ENCODE measurements at regions not wholly inside any gene's neighbourhood (a gene's known extent, or its start where the extent isn't known, plus 50 kb on each side); places are given as distances from the start of the nearest gene placed in this dataset.
"Not testable (repeated sequence)": the region's sequence is repeated elsewhere in the genome, so short reads cannot be mapped to it uniquely, and the experiment has no call there.

DNA sequence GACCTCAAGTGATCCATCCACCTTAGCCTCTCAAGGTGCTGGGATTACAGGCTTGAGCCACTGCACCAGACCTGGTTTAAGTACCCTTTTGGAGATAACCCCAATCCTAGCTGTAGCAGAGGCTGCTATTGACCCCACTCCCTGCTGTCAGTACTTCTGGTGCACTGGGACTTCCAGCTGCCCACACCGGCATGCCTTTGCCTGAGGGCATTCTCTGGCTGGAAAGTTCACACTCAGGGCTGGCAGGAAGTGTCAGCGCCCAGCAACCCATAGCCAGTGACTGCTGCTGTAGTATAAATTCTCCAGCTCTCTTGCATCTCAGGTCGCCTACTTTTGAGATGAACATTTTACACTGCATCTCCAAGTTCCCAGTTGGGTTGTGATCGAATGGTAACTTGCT is 75.3 kb downstream of the UTRN start:
- no peak for DNase-seq

DNA sequence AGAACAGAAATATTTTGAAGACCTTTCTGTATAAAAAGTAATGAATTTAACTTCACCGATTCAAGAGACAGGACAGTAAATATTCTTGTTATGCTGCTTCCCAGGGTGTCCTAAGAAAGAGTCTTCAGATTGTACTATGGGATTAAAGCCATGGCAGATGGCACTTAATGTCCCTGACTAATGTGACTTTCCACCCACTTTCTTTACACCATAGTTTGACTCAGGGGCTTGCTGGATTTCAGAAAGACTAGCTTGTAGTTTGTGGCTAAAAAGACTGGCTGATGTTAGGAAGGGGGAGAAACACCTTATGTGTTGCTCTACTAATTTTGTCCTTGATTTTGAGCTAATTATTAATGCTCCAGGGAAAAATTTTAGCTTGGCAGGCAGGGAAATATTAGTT is 75.9 kb downstream of the UTRN start:
- no peak for DNase-seq

DNA sequence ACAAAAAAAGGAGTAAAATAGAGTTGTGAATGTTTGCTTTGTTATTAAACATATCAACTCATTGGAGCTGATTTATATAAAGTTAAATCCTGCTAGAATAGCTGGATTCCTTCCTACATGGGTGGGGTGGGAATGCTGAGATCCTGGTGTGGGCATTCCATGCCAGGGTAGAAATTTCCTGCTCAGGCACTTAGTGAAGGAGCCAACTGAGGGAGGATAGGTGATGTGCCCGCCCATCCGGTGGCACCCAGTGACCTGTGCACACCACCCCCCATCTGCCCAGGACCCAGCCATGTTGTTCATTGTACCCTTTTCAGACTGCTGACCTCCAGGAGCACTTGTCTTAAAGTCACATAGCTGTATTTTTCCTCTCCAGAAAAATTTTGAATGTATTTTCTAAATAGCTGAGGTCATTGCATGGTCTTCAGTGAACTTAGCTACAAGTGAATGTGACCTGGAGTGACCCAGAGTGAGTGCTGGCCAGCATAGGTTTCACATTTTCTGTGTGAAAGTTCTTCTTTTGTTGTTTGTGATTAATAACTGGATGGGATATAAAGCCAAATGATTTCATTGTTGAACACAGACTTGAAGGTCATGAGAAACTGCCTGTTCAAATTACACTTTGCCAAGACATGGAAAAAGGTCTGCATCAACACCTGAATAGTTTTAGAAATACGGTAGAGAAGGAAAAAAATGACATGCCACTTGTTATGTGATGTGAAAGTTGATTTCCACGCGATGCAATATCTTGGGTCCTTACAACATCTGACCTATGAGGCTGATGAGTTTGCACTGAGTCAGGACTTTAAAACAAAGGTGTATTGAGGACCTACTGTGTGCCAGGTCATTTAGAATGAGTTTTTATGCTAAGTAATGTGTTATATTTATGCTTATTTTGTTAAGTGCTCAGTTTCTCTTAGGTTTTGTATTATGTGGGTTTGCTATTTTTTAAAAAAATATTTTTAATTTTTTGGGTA is 77.2 kb downstream of the UTRN start:
- DNase-seq: no peak

DNA sequence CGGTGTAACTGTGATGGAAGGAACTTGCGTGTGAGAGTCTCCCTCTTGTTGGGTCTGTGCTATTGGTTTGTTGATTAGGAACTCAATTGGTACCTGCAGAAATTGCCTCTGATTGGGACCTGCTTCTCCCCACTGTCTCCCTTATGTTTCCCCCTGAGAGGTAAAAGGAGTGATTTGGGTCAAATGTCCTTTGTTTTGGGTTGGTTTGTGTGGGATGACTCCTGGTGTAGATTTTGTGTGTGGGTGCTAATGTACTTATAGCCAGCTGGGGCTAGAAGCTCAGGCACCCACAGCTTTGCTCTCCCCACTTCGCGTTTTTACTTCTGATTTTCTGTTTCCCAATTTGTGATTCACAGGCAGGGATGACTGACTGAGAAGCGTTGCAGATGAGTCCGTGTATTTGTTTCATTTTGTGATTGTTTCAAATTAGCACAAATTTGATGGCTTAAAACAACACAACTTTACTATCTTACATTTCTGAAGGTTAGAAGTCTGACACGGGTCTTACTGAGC is 79.1 kb downstream of the UTRN start:
- no peak for DNase-seq

DNA sequence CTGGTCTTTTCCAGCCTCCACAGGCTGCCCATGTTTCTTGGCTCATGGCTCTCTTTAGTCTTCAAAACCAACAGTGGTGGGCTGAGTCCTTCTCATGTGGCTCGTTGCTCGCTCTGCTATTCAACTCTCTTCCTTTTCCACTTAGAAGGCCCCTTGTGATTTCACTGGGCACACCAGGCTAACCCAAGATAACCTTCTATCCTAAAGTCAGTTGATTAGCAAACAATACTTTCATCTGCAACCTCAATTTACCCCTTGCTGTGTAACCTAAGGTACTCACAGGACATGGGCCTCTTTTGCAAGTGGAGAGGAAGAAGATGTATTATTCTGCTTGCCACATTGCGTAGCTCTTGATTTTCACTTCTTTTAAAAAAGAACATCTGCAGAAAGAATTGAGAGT is 79.6 kb downstream of the UTRN start:
- DNase-seq: no peak

DNA sequence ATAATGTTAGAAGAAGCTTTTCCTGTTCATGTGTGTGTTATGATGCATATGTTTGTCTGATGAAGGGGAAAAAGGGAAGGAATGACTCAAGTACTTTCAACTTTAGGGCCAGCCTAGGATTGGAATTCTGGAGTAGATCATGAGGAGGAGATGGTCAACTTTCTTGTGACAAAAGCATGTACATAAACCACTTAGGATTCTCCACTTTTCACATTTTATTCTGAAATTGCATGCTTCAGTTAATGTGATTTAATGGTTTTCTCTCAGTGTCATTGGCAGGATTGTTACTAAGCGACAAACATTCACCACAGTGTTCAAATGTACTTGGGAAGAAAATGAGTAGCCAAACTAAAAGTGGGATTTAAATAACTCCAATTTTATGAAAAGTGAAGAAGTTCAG is 80.1 kb downstream of the UTRN start:
- DNase-seq: no peak

DNA sequence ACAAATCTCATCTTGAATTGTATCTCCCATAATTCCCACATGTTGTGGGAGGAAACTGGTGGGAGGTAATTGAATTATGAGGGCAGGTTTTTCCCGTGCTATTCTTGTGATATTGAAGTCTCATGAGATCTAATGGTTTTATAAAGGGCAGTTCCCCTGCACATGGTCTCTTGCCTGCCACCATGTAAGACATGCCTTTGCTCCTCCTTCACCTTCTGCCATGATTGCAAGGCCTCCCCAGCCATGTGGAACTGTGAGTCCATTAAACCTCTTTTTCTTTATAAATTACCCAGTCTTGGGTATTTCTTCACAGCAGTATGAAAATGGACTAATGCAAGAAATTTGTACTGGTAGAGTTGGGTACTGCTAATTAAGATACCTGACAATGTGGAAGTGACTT is 84.6 kb downstream of the UTRN start:
- DNase-seq: not testable (repeated sequence)

DNA sequence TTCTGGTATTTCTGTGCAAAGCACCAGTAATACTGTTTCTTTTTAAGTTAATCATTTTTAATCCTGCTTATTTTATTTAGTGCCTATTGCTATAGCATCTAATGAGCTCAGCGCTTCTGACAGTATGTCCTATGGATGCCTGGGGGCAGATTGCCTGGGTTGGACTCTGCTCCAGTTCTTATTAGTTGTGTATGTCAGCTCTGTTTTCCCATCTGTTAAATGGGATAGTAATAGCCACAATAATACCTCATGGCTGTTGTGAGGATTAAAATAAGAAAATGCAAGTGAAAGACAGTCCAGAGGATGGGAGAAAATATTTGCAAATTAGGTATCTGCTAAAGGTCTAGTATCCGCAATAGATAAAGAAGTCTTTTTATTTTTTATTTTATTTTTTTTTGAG is 87.0 kb downstream of the UTRN start:
- DNase-seq: no peak

DNA sequence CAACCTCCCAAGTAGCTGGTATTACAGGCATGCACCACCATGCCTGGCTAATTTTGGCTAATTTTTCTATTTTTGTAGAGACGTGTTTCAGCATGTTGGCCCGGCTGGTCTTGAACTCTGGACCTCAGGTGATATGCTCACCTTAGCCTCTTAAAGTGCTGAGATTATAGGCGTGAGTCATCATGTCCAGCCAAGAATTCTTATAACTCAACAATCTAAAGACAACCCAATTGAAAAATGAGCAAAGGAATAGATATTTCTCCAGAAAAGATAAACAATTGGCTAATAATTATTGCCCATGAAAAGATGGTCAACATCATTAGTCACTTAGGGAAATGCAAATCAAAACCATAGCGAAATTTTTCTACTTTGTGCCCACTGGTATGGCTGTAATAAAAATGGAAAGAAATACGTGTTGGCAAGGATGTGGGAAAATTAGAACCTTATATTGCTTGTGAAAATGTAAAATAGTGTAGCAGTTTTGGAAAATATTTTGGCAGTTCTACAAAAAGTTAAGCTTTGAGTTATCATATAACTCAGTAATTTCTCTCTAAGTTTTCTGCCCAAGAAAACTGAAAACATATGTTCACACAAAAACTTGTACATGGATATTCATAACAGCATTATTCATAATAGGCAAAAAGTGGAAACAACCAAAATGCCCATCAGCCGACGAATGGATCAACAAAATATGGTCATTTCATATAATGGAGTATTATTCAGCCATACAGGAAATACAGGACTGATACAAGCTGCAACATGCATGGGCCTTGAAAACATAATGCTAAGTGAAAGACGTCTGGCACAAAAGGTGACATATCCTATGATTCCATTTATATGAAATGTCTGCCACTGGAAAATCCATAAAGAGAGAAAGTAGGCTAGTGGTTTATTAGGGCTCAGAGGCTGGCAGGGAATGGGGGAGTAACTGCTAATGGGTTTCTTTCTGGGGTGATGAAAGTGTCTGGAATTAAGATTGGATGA is 87.8 kb downstream of the UTRN start:
- no peak for DNase-seq

DNA sequence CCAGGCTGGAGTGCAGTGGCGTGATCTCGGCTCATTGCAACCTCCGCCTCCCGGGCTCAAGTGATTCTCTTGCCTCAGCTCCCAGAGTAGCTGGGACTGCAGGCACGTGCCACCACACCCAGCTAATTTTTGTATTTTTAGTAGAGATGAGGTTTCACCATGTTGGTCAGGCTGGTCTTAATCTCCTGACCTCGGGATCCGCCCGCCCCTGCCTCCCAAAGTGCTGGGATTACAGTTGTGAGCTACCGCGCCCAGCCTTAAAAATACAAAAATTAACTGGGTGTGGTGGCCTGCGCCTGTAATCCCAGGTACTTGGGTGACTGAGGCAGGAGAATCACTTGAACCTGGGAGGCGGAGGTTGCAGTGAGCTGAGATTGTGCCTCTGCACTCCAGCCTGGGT is 89.4 kb downstream of the UTRN start:
- not testable (repeated sequence) for DNase-seq

DNA sequence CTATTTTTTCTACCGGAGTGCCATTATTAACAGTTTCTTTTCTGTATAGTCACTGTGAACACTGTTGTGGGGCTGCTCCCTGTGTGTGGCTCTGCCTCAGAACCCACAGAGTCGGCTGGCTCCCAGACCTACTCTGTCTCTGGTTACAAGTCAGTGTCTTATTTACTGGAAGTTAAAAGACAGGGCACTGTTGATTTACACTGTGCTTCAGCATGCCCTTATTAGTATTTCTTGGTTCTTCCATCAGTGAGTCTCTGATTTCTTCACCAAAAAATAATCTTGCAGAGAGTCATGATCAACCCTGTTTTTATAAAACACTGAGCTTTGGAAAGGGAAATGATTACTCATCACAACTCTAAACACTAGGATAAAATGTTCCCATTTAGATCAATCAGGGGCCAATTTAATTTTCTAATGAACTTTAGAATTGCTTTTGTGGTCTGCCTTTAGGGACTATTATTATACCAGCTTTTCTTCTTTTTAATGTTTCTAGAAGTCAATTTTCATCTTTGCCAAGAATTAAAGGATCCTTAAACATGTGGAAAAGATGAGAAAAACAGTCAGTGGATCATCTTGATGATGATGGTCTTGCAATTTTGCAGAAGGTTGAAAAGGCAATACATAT is 92.6 kb downstream of the UTRN start:
- no peak for DNase-seq

DNA sequence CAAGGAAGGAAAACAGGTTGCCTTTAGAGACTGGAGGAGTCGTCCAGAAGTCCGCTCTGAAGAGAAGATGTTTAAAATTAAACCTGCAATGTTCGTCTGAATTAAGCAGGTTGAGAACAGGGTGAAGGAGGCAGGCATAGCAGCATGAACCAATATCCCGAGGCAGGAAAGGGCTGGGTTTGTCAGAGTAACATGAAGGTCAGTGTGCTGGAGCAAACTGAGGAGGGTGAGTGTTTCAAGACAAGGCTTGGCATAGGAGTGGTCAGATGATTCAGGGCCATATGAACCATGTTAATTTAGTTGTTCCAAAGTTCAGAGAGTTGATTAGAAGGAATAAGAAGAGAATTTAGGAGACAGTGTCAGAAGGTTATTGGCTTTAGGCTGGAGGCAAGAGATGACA is 93.3 kb downstream of the UTRN start:
- no peak for DNase-seq

DNA sequence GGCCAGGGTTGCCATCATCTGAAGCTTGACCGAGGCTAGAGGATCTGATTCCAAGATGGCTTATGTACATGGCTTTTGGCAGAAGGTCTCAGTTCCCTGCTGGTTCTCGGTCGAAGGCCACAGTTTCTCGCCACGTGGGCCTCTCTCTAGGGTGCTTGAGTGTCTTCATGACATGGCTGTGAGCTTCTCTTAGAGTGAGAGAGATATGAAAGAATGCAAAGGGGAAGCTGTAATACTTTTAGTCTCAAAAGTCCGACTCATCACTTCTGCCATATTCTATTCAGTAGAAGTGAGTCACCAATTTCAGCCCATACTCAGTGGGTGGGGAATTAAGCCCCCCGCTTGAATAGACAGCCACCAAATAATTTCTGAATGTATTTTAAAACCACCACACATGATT is 94.2 kb downstream of the UTRN start:
- DNase-seq: no peak

DNA sequence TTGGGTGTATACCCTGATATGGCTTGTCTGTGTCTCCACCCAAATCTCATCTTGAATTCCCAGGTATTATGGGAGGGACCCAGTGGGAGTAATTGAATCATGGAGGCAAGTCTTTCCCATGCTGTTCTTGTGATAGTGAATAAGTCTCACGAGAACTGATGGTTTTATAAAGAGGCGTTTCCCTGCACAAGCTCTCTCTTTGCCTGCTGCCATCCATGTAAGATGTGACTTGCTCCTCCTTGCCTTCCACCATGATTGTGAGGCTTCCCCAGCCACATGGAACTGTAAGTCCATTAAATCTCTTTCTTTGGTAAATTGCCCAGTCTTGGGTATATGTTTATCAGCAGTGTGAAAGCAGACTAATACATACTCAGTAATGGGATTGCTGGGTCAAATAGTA is 96.4 kb downstream of the UTRN start:
- not testable (repeated sequence) for DNase-seq

DNA sequence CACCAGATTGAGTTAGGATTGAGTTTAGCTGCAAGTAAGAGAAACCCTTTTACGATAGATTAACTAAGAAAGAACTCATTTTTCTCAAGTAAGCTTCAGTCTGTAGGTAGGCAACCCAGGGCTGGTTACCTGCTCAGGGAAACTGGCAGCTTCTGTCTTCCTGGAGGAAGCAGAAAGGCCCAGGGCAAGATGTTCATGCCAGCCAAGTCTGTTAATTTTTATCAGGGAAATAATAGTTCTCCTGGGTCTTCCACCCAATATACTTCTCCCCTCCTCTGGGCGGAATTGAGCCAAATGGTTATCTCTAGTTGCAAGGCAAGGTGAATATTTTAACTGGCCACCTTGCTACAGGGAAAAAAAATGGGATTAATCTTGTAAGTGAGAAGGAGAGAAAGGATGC is 98.2 kb downstream of the UTRN start:
- DNase-seq: no peak

DNA sequence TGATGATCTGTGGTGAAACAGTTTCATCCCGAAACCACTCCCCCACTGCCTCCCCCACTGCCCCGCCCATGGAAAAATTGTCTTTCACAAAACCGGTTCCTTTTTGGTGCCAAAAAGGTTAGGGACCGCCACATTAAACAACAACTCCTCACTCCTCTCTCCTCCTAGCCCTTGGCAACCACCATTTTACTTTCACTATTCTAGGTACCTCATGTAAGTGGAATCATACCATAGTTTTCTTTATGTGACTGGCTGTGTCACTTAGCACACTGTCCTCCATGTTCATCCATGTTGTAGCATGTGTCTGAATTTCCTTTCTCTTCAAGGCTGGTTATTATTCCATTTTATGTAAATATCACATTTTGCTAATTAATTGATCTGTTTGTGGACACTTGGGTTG is 99.3 kb downstream of the UTRN start:
- DNase-seq: no peak

DNA sequence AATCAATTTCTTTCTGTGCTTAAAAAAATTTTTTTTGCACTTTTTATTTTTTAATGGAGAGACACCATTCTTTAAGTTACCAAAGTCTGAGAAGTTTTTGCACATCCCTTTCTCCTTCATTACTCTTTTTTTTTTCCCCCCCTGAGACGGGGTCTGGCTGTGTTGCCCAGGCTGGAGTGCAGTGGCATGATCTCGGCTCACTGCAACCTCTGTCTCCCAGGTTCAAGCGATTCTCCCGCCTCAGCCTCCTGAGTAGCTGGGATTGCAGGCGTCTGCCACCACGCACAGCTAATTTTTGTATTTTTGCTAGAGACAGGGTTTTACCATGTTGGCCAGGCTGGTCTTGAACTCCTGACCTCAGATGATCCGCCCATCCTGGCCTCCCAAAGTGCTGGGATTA is 104.3 kb downstream of the UTRN start:
- not testable (repeated sequence) for DNase-seq

DNA sequence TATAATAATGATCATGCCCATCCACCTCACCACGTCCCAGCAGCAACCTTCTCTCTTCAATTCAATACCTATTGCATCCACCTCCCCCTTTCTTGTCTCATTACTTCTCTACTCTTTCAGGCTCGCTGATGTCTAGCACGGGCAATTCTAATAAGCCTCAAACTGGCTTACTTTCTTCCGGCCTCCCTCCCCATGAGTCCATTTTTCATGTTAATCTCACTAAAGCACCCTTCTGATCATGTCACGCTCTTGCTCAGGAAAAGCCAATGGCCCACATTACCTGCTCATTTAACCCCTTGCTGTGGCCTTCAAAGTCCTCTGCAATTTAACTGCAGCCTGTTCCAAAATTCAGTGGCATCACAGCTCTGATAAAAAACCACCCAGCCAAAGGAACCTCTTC is 105.1 kb downstream of the UTRN start:
- DNase-seq: no peak

DNA sequence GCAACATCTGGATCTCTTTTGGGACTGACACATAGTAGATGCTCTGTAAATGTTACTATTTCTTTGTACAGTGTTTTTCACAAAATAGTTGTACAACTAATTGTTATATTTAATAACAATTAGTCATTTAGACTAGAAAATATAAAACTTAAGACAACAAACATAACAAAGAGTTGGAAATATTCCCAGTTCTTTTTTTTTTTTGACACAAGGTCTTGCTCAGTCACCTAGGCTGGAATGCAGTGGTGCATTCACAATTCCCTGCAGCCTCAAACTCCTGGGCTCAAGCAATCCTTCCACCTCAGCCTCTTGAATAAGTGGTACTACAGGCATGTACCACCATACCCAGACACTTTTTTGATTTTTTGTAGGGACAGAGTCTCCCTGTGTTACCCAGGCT is 105.8 kb downstream of the UTRN start:
- no peak for DNase-seq

DNA sequence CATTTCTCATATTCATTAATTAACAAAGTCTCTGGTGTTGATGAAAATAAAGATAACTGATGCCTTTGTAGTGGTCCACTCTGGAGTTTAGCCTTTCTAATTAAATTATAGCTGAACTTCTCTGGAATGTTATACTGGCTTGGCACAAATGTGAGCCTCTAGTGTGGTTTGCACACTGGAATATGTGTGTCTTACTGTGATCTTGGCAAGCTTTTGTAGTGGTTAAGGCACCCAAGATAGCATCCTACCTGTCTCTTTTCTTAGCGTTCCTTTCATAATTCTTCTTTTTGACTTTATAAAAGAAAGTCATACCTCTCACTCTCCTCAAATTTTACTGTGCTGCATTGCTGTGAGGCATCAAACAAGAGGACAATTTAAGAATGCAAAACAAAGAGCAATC is 107.4 kb downstream of the UTRN start:
- DNase-seq: no peak

DNA sequence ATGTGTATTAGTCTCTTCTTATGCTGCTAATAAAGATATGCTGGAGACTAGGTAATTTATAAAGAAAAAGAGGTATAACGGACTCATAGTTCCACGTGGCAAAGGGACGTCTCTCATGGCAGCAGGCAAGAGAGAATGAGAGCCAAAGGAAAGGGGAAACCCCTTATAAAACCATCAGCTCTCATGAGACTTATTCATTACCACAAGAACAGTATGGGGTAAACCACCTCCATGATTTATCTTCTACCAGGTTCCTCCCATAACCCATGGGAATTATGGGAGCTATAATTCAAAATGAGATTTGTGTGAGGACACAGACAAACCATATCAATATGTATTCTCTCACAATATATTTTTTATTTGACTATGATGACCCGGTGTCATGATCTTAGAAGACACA is 109.1 kb downstream of the UTRN start:
- no peak for DNase-seq

DNA sequence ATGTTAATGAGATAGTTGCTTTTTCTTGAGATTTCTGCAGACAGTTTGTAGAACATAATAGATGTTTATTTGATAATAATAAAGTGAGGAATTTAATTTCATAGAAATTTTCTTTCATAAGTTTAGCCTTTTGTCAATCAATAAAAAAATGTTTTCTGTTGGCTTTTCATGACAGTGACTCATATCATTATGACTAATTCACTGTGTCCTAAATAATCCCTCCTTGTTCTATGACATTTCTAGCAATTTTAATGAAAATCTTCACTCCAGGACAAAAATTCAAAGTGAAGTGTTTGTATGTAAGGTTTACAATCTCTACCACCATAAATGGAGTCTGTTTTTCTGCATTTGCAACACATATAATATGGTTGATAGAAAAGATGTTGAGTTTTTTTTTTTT is 109.9 kb downstream of the UTRN start:
- no peak for DNase-seq

DNA sequence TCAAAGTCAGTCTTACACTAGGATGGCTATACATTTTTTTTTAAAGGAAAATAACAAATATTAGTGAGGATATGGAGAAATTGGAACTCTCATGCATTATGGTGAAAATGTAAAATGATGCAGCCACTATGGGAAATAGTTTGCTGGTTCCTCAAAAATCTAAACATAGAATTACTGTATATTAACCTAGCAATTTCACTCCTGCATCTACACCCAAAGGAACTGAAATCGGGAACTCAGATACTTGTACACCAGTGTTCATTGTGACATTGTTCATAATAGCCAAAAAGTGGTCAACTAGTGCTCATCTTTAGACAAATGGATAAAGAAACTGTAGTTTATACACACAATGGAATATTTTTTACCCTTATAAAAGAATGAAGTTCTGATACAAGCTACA is 110.7 kb downstream of the UTRN start:
- DNase-seq: no peak
